OCI-LY7 (cell line): ENCODE measurements at regions not wholly inside any gene's neighbourhood (a gene's known extent, or its start where the extent isn't known, plus 50 kb on each side); places are given as distances from the start of the nearest gene placed in this dataset.

Experiments
- EZH2phosphoT487 ChIP-seq: fragments of 200-600 bp; sonication (generic); IDR thresholded peaks from 2 replicates; pipeline ENCODE4 v1.6.1; 2018; ENCODE audit warnings: low read depth, borderline replicate concordance, mild to moderate bottlenecking, mixed run types, antibody characterized with exemption, low read length, moderate library complexity, mixed read lengths
- TF ChIP-seq, protein P1 (sequence below): fragments of 200-600 bp; sonication (generic); conservative IDR thresholded peaks from 2 replicates; pipeline ENCODE4 v1.5.1; 2014; ENCODE audit warnings: mild to moderate bottlenecking, antibody characterized with exemption, low read length, moderate library complexity, mixed read lengths

DNA sequence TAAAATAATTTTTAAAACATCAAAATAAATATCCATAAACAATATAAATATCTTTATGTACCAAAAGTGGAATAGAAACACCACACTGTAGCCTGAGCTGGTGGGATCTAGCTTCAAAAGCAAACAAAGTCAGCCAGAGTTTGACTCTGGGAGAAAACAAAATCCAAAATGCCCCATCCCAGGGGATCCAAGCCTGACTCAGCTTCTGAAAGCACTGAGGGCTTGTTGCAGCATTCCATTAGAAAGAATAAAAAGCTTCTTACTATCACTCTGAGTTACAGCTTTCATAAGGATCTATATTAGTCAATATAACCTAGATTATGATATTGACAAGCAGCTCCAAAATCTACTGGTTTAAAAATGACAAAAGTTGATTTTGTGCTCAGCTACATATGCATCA lies 149.7 kb upstream of the ANKRD50 start:
- TF ChIP-seq, protein P1, sequence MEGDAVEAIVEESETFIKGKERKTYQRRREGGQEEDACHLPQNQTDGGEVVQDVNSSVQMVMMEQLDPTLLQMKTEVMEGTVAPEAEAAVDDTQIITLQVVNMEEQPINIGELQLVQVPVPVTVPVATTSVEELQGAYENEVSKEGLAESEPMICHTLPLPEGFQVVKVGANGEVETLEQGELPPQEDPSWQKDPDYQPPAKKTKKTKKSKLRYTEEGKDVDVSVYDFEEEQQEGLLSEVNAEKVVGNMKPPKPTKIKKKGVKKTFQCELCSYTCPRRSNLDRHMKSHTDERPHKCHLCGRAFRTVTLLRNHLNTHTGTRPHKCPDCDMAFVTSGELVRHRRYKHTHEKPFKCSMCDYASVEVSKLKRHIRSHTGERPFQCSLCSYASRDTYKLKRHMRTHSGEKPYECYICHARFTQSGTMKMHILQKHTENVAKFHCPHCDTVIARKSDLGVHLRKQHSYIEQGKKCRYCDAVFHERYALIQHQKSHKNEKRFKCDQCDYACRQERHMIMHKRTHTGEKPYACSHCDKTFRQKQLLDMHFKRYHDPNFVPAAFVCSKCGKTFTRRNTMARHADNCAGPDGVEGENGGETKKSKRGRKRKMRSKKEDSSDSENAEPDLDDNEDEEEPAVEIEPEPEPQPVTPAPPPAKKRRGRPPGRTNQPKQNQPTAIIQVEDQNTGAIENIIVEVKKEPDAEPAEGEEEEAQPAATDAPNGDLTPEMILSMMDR, result no peak
- no peak for TF ChIP-seq EZH2phosphoT487
